AML-193 (cell line): ENCODE measurements at regions not wholly inside any gene's neighbourhood (a gene's known extent, or its start where the extent isn't known, plus 50 kb on each side); places are given as distances from the start of the nearest gene placed in this dataset.

ENCODE experiments used
- DNase-seq, 2 experiments: peaks; one replicate each; lab custom pipeline; 2025; lab: John Stamatoyannopoulos, UW

DNA sequence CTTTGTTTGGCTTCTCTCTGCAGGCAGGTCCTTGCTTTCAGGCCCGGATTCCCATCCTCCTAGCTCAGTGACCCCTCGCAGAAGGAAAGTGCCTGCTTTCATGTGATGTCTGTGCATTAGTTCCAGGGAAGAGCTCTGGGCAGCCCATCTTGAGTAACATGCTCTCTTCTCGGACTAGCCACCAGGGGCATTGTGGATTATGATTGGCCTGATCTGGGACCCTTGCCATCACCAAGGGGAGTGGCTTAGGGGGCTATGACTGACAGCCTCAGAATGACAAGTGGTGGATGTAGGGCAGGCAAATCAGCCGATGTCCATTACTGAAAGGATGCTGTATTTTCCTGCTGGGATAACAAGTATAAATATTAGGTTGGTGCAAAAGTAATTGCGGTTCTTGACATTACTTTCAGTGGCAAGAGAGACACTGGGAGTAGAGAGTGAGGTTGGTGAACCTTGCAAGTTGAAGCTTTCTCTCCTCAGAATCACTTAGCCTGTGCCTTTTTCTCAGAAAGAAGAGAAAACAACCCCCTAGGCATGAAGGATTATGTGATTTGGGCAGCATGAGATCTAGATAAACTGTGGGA is 71.5 kb upstream of the MPHOSPH6 start:
- DNase-seq, result no peak

DNA sequence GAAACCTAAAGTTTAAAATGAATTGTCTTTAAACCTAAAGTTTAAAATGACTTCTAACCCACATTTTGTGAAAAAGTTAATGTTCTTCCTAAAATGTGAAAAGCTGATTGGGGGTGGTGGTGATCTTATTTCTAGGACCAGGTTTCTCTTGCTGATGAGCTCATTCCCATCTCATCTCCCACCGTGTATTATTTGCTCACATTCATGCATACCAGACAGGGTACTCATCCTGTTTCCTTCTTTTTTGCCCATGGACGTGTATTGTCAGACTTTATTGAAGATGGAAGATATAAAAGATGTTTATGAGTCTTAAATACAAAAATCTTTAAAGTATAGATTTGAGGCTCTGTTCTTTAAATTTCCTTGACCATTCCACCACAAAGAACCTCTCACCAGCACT is 70.1 kb upstream of the MPHOSPH6 start:
- DNase-seq, result no peak

DNA sequence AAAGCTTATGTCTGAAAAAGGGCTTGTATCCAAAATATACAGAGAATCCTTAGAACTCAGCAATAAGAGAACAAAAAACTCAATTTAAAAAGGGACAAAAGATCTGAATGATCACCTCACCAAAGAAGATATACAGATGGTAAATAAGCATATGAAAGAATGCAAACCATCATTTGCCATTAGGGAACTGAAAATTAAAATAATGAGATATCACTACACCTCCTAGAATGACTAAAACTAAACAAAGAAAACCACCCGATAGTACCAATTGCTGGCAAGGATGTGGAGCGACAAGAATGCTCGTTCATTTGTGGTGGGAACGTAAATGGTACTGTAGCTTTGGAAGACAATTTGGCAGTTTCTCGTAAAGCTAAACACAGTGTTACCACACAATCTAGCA is 66.9 kb upstream of the MPHOSPH6 start:
- no peak for DNase-seq

DNA sequence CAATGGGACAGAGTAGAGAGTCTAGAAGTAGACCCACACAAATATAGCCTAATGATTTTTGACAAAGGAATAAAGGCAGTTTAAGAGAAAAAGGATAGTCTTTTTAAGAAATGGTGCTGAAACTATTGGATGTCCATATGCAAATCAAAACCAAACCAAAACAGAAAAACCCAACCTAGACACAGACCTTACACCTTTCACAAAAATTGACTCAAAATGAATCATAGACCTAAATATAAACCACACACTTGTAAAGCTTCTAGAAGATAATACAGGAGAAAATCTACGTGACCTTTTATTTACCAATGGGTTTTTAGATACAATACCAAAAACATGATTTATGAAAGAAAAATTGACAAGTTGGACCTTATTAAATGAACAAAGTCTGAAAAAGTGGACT is 66.4 kb upstream of the MPHOSPH6 start:
- DNase-seq, result no peak

DNA sequence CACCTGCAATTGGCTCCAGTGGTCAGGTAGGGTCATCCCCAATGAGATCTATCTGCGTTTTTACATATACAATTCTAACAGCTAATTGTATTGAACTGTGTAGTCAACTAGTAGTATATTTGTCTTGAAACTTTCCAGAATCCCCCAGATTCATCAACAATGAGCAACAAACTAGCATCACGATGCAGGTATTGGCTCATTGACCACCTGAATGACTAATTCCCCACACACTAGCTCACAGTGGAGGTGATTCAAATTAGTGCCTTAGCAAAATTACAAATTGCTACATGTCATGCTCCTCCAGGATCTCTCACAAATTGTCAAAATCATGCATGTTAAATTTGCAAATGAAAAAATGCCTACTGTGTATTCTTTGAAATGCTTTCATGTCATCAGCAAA is 62.8 kb upstream of the MPHOSPH6 start:
- DNase-seq, result no peak

DNA sequence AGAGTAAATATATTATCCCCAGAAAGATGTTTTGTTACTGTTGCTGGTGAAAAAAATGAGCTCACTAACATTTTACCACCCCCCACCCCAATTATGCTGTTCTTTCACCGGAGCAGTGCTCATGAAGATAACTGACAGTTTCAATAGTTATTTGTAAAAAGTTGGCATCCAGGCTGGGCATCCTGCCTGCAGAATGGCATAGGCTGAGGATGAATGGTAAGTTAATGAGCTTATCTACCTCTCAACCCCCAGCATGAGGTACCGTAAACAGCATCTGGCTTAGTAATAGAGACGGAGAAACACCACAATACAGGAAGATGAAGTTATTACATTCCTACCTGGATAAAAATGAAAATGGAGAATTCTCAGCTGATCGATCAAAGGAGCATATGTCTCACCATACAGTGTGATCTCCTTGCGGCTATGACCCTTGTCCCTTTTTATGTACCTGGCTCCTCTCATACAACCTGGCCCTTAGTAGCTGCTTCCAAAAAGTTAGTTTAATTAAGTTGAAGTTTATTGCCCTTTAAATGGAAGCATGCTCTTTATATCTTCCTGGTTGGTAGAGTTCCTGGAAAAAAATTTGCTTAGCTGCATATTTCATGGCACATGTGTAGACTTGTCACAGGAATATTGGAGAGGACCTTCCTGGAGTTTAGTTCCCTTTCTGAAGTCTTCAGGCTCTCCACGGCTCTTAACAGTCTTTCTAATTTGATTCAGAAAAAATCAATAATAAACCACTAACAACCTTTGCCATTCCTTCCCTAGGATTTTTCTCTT is 61.2 kb upstream of the MPHOSPH6 start:
- DNase-seq, result no peak

DNA sequence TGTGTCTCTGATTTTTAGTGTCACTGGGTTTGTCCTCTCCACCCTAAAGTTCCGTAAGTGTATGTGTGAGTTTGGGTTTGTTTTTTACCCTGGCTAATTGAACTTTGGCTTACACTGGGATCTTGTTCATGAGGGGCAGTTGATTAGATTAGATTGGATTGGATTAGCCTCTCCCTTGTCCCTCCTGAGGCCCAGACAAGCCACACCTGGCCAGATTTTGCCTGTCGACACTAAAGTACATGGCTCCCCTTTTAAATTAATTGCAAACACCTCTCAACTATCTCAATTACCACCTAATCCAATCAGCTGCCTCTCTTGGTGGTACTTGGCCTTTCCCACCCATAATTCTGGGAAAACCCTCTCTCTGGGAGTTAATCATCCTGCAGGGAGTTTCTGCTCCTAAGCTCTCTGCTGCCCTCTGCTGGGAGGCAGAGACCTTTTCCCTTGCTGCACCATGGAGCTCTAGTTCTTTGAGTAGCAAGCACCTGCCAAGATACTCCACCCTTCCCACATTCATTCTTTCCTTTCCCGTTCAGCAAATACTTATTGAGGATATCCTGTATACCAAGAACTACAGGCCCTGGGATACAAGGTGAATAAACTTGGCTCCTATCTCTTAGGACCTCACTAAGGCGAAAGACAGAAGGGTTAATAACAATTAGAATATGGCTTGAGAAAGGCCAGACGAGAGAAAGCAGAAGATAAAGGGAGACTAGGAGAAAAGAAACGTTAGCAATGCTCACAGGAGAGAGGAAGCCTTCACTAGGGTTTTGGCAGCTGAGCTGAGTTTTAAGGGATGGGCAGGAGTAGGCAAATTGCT is 60.0 kb upstream of the MPHOSPH6 start:
- DNase-seq, result peak; percentile 24 to 29

DNA sequence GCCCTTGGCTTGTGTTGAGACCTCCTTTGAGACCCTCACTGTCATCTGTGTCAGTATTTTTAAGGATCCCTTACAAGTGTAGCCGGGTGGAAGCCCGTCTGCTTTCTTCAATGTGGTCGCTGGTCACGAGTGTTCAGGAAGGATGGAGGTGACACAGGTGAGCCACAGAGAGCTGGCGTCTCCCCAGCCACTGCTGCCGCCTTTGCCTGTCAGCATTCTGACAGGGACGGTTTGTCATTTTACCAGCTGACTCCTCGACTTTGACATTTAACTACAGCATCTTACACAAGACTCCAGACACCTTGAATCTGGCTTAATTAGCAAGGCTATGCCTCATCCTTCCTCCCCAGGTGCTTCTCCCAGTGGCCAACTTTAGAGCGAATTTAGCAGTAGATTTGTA is 56.3 kb upstream of the MPHOSPH6 start:
- no peak for DNase-seq

DNA sequence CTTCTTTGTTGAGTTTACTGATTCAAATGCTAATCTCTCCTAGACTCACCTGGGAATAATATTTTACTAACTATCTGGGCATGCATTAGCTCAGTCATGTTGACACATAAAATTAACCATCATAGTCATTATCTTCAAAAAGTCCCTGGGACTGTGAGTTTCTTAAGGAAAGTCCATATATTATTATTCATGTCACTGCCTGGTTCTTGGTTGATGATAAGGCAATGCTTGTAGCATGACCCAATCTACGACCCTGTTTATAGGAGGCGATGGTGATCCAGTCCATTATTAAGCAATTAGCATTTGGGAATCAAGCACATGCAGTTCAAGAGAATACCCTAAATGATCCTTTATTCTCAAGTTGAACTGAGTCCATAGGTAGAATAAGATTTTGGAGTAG is 54.8 kb upstream of the MPHOSPH6 start:
- DNase-seq, result no peak

DNA sequence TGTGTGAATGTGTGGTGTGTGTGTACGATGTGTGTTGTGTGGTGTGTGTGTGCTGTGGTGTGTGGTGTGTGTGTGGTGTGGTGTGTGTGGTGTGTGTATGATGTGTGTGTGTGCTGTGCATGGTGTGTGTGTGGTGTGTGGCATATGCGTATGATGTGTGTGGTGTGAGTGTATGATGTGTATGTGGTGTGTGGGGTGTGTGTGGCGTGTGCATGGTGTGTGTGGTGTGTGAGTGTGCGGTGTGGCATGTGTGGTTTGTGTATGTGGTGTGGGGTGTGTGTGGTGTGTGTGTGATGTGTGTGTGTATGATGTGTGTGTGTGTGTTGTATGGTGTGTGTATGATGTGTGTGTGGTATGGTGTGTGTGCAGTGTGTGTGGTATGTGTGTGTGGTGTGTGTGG is 50.5 kb upstream of the MPHOSPH6 start:
- no peak for DNase-seq
